ENCODE measurements at regions not wholly inside any gene's neighbourhood (a gene's known extent, or its start where the extent isn't known, plus 50 kb on each side); places are given as distances from the start of the nearest gene placed in this dataset.

DNA sequence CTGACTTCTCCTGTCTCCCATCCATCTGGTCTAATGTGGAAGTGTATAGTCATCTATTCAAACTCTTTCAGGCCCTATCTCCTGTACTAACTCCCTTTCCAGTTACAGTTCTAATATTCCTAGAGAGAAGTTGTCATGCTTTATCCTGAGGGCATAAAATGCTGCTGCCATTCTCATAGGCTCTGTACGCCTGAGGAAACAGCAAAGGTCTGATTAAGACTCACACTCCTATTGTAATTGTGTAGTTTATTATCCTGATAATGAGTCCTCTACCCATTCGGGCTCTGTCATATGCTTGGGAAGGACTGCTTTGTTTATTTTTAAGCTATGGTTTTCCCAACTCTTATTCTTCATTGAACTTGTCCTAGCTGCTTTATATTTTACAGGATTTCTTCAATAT, 290.4 kb downstream of the TMEM38B start:
- TF ChIP-seq POLR2AphosphoS5 (IDR thresholded peaks at IDR 0.05) (no peak), POLR2A (IDR thresholded peaks at IDR 0.05) (no peak)
